Stimulated activated CD4-positive, alpha-beta T cell treated with anti-CD3 and anti-CD28 coated beads, Interleukin-12 subunit alpha, Interleukin-12 subunit beta, amount 100 ng/mL, for 48 hours (primary cell): ENCODE measurements at regions not wholly inside any gene's neighbourhood (a gene's known extent, or its start where the extent isn't known, plus 50 kb on each side); places are given as distances from the start of the nearest gene placed in this dataset.

Experiments used
- DNase-seq, 3 donors: peaks; one replicate each; pipeline ENCODE4 v3.0.0-alpha.2; 2020; ENCODE audit warnings: low read depth in 2 of 3, low spot score in 1 of 3

- no peak for DNase-seq
Measured at GRCh38 chr18:25727281-25727985, 363.0 kb downstream of the SS18 start.

DNA sequence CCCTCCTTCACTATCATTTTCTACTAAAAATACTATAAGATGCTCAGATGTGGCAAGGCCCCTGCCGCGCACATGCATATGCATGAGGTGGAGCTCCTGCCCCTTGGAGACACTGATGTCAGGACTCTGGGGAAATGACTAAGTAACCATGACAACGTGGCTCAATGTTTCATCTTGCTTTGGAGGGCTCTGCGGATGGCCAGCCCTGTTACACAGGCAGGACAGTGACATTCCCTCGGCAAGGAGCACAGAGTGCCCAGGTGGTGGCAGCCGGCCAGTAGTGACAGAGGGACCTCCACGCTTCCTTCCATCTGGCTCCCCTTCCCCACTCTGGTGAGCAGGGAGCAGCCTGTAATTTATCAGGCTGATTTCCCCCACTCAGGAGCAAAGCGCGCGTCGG lies 364.1 kb downstream of the SS18 start:
- no peak for DNase-seq

DNA sequence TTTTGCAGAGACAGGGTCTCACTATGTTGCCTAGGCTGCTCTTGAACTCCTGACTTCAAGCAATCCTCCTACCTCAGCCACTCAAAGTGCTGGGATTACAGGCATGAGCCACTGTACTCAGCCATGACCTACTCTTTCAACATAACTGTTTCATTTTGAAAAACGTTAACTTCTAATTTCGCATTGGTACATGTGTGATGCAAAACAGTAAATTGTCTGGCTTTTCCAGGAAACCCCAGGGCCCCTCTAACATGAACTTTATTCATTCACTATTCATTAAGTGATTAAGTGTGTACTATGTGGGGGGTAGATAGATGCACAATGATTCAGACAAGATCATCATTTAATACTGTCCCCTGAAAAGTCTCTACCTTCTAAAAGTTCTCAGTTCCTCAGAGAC lies 364.9 kb downstream of the SS18 start:
- no peak for DNase-seq

GRCh38 chr18:25724997-25725396 lies 365.4 kb downstream of the SS18 start:
- DNase-seq = no peak

- no peak for DNase-seq
Measured at GRCh38 chr18:25724121-25724520, 366.3 kb downstream of the SS18 start.

- no peak for DNase-seq
Measured at GRCh38 chr18:25713103-25713502, 361.1 kb upstream of the ZNF521 start.

DNA sequence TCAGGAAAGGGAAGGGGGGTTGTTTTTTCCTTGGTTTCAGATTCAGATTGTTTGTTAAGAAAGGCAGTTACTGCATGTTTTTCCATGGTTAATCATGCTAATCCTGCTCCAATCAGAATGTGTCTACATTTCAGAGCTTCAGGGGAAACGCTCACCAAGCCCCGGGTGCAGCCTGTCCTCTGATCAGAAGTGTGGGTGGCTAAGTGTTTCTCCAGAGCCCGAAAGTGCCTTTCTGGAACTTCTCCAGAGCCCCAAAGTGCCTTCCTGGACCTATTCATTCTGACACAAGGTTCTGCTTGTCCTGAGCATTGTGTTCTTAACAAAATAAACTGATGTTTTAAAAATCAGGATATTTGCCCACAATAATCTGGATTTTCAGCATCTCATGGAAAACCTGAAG lies 359.0 kb upstream of the ZNF521 start:
- DNase-seq = no peak

- no peak for DNase-seq
Measured at GRCh38 chr18:25705650-25706049, 353.7 kb upstream of the ZNF521 start.

- no peak for DNase-seq
Measured at GRCh38 chr18:25704494-25704893, 352.5 kb upstream of the ZNF521 start.

GRCh38 chr18:25704071-25704470 lies 352.1 kb upstream of the ZNF521 start:
- DNase-seq = no peak

GRCh38 chr18:25701821-25702220 lies 349.9 kb upstream of the ZNF521 start:
- no peak for DNase-seq

DNA sequence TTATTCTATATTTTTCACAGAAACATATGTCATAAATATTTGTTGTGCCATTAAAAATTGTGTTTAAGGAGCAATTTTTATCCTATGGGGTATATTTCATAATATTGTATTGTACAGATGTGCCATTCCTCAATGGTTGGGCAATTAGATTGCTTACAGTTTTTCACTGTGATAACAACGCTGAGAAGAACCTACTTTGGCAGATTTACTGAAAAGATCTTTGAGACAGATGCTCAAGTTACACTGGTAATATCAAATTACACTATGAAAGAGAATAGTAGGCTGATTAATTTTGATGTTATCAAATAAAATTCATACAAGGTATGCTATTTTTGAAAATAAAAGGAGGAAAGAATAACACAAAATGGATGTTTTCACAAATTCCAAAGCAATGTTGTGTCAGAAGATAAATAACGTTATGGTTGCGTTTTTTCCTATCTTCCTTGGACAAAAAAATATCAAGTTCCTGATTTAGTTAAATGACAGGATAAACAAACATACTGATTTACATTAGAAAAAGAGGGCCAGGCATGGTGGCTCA lies 335.1 kb upstream of the ZNF521 start:
- DNase-seq = no peak

GRCh38 chr18:25685088-25685487 lies 333.1 kb upstream of the ZNF521 start:
- DNase-seq = no peak

- no peak for DNase-seq
Measured at GRCh38 chr18:25679491-25679890, 327.5 kb upstream of the ZNF521 start.

DNA sequence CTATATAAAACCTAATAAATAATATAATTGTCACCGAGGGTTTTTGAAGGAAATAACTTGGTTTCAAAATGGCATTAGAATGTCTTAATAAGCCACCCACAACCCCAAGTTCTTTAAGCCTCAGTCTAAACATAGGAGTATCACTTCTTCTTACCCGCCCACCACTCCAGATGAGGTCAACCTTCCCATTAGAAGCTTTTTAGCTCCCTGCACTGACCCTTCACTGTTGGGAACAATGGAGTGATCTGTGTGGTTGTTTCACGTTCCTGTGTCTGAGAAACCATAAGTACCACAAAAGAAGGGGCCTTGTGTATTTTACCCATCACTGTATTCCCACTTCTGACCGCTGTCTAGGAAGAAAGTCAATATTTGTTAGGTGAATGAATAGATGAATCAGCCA lies 326.3 kb upstream of the ZNF521 start:
- no peak for DNase-seq

DNA sequence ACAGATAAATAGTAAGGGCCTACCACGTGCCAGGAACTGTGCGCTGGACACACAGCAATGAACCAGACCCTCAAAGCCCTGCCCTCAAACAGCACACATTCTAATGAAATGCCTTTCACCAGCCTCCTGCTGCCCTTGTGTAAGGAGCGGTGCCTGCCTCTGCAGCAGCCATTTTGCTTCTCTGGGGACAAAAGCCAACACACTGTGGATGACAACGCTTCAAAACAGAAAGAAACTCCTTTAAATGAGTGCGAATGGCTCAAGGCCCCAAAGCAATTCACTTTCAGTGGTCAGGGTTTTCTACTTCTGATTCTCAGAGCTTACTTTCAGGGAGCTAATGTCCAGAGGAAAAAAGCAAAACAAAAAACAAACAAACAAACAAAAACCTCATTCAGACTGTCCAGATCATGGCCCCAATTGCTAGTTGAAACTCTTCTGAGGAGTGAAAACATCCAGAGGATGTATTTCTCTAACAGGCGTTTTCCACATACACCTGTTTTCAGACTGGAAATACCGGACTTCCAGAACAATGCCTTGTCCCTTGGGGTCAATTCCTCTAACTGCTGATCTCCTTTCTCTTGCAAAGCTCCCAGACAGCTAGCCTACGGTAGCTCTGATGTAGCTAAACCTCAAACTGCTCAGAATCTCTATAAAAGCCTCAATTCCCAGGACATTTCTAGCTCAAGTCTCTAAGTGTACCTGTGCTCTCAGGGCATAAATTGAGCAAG lies 323.3 kb upstream of the ZNF521 start:
- no peak for DNase-seq

DNA sequence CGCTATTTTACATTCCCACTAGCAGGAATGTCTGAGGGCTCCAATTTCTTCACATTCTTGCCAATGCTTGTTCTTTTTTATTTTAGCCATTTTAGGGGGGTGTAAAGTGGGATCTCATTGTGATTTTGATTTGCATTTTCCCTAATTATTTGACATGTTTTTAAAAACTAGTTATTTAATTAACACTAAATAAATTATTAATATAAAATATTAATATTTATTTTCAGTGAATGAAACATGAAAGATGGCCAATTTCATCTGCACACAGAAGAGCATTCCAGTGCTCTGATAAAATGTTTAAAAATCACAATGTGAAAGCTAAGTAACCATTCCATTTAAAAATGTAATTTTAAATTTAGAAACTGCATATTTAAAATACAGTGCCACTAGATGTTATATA lies 322.2 kb upstream of the ZNF521 start:
- no peak for DNase-seq

GRCh38 chr18:25672490-25672889 lies 320.5 kb upstream of the ZNF521 start:
- DNase-seq = no peak

GRCh38 chr18:25669741-25670140 lies 317.8 kb upstream of the ZNF521 start:
- no peak for DNase-seq

DNA sequence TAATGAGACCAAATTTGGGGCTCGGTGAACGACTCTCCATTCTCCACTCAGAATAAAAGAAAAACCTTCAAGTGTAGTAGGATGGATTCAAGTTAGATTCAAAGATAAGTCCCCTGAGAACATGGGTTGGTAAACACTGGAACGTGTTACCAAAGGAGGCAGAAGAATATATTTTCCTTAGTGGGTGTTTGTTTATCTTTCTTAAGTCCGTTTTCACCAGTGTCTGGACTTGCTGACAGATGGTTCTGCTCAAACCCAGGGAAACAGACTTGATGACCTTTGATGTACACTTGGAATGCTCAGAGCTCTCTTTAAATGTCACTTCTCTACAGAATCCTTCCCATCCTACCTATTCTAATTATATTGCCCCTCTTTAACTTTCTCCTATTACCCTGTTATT lies 310.3 kb upstream of the ZNF521 start:
- DNase-seq = no peak

GRCh38 chr18:25661831-25662230 lies 309.9 kb upstream of the ZNF521 start:
- DNase-seq = no peak

- no peak for DNase-seq
Measured at GRCh38 chr18:25659541-25659940, 307.6 kb upstream of the ZNF521 start.

GRCh38 chr18:25658476-25658875 lies 306.5 kb upstream of the ZNF521 start:
- DNase-seq = no peak
